ENCODE measurements at regions not wholly inside any gene's neighbourhood (a gene's known extent, or its start where the extent isn't known, plus 50 kb on each side); places are given as distances from the start of the nearest gene placed in this dataset.
"Not testable (repeated sequence)": the region's sequence is repeated elsewhere in the genome, so short reads cannot be mapped to it uniquely, and the experiment has no call there.

- no peak overlapping the region for H3K27ac Mint-ChIP-seq
- no peaks in the 10 kb centered on the region for H3K9me3 Mint-ChIP-seq
These were observed 84.7 kb downstream of the RBBP6 start for GRCh38 chr16:24624102-24624501.

DNA sequence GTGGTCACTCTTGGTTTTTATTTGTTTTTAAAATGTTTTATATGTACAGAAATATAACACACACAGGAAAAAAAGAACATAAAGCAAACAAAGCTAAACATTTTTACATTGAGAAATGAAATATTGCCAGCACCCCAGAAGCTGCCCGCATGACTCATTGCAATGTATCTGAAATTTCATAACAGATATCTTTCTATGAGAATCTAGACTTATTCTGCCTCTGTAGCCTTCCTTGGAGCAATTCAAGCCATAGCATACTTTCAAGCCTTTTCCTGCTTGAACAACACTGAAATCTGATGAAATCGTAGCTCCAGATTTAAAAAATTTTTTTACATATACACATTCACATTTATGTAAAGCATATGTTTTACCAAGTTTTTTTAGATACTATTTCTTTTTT, 86.9 kb downstream of the RBBP6 start:
- no peaks in the 10 kb centered on the region for H3K4me1 Mint-ChIP-seq
- no peak for ATAC-seq
- H3K36me3 Mint-ChIP-seq: no peaks in the 10 kb centered on the region
- DNase-seq (ENCODE audit: low spot score in 2 of 2): no peak
- H3K4me3 Mint-ChIP-seq: no peak overlapping the region
- no peak overlapping the region for H3K27ac Mint-ChIP-seq
- H3K9me3 Mint-ChIP-seq: peaks cover 2% of the 10 kb centered on the region

More at GRCh38 chr16:24624102-24624501, 84.7 kb downstream of the RBBP6 start:
- Mint-ChIP-seq H3K36me3 (no peaks in the 10 kb centered on the region), H3K4me1 (no peaks in the 10 kb centered on the region), H3K4me3 (no peak overlapping the region)
- DNase-seq (ENCODE audit: low spot score in 2 of 2) (no peak), ATAC-seq (no peak)

DNA sequence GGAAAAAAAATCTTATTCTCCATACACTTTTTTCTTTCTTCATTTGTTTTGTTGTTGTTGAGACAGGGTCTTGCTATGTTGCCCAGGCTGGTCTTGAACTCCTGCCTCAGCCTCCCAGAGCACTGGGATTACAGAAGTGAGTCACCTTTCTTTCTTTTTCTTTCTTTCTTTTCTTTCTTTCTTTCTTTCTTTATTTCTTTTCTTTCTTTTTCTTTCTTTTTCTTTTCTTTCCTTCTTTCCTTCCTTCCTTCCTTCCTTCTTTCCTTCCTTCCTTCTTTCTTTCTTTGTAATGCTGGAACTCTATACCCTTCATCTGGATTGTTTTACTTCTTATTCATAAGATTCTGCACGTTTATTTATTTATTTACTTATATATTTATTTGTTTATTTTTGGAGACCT, 94.5 kb upstream of the TNRC6A start:
- DNase-seq (ENCODE audit: low spot score in 2 of 2): no peak
- Mint-ChIP-seq H3K27ac (no peak overlapping the region), H3K4me3 (no peak overlapping the region), H3K36me3 (no peaks in the 10 kb centered on the region), H3K4me1 (no peaks in the 10 kb centered on the region), H3K9me3 (peaks cover 2% of the 10 kb centered on the region)
- no peak for ATAC-seq

DNA sequence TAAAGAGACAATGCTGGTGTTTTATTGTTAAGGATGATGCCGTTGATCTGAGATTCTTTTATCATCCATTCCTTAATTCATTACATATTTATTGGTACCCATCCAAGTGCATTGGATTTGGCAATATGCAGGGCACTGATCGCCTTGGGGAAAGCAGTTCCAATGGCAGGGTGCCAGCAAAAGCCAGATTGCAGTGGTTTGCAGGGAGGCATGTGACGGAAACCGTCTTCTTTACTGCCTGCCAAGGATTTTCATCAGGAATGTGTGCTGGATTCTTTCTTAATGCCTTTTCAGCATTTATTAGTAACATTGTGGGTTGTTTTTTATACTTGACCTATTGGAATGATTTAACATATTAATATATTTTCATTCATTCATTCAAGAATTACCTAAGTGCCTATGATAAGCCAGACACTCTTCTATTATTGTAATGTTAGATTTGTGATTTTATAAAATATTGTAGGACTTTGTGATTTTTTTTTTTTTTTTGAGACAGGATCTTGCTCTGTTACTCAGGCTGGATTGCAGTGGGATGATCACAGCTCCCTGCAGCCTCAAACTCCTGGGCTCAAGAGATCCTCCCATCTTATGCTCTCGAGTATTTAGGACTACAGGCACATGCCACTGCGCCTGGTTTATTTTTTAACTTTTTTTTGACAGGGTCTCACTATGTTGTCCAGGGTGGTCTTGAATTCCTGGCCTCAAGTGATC, 93.4 kb upstream of the TNRC6A start:
- Mint-ChIP-seq H3K36me3 (no peaks in the 10 kb centered on the region), H3K9me3 (no peaks in the 10 kb centered on the region), H3K27ac (no peak overlapping the region), H3K4me1 (no peaks in the 10 kb centered on the region), H3K4me3 (no peak overlapping the region)
- DNase-seq (ENCODE audit: low spot score in 2 of 2): no peak
- no peak for ATAC-seq

GRCh38 chr16:24639769-24640168, 89.7 kb upstream of the TNRC6A start:
- H3K9me3 Mint-ChIP-seq: no peaks in the 10 kb centered on the region
- H3K4me1 Mint-ChIP-seq: no peaks in the 10 kb centered on the region
- H3K27ac Mint-ChIP-seq: no peak overlapping the region
- DNase-seq (ENCODE audit: low spot score in 2 of 2) (no peak), ATAC-seq (no peak)
- no peak overlapping the region for H3K4me3 Mint-ChIP-seq
- H3K36me3 Mint-ChIP-seq: no peaks in the 10 kb centered on the region

DNA sequence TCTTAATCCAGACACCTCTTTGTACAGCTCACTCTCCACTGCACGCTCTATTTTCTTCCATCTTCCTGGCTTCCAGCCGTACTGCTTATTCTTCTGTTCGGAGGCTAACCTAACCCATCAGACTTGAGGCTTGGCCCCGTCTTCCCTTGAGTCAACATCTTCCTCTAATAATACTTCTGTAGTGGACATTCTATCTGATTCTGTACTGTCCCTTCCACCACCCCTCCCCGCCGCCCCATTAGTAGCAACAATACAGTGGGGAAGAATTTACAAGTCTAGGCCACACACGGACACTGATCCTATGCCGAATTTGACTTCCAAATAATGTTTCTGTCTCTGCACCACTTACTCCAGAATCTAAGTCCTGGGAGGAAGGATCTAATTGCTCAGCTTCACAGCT, 86.0 kb upstream of the TNRC6A start:
- ATAC-seq: no peak
- no peaks in the 10 kb centered on the region for H3K4me1 Mint-ChIP-seq
- no peak for DNase-seq (ENCODE audit: low spot score in 2 of 2)
- no peaks in the 10 kb centered on the region for H3K9me3 Mint-ChIP-seq
- no peaks in the 10 kb centered on the region for H3K36me3 Mint-ChIP-seq
- H3K27ac Mint-ChIP-seq: no peak overlapping the region
- H3K4me3 Mint-ChIP-seq: no peak overlapping the region

GRCh38 chr16:24645739-24646645, 83.5 kb upstream of the TNRC6A start:
- Mint-ChIP-seq H3K4me3 (no peak overlapping the region), H3K9me3 (no peaks in the 10 kb centered on the region), H3K27ac (no peak overlapping the region), H3K36me3 (no peaks in the 10 kb centered on the region), H3K4me1 (no peaks in the 10 kb centered on the region)
- no peak for DNase-seq (ENCODE audit: low spot score in 2 of 2)
- no peak for ATAC-seq

- H3K4me3 Mint-ChIP-seq: no peak overlapping the region
- no peak for ATAC-seq
- H3K4me1 Mint-ChIP-seq: no peaks in the 10 kb centered on the region
- DNase-seq (ENCODE audit: low spot score in 2 of 2): no peak
- H3K27ac Mint-ChIP-seq: no peak overlapping the region
- no peaks in the 10 kb centered on the region for H3K9me3 Mint-ChIP-seq
- no peaks in the 10 kb centered on the region for H3K36me3 Mint-ChIP-seq
These were observed 82.8 kb upstream of the TNRC6A start for GRCh38 chr16:24646646-24646995.

DNA sequence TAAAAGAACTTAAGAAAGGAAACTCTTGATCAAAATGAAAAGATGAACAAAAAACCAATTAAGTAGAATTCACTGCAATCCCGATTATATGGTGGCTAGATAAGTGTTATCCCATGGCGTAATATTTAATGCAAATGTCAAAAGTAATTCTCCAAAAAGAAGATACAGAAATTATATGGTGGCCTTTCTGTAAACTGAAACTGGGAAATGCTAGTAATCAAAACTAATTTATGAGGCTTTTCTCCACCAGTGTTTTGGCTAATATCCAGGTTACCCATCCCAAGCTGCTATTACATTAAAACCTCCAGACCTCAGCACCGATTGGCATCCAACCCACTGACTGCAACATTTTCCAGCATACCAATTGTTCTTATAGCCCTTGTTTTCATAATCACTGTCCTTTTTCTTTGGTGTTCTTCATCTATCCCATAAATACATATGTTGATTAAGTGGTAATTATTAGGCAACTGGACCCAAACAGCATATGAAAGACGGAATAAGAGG, 77.2 kb upstream of the TNRC6A start:
- no peak for ATAC-seq
- Mint-ChIP-seq H3K36me3 (no peaks in the 10 kb centered on the region), H3K9me3 (no peaks in the 10 kb centered on the region), H3K27ac (no peak overlapping the region), H3K4me1 (no peaks in the 10 kb centered on the region), H3K4me3 (no peak overlapping the region)
- DNase-seq (ENCODE audit: low spot score in 2 of 2): no peak

- no peak for ATAC-seq
These were observed 76.6 kb upstream of the TNRC6A start for GRCh38 chr16:24652803-24653202.

DNA sequence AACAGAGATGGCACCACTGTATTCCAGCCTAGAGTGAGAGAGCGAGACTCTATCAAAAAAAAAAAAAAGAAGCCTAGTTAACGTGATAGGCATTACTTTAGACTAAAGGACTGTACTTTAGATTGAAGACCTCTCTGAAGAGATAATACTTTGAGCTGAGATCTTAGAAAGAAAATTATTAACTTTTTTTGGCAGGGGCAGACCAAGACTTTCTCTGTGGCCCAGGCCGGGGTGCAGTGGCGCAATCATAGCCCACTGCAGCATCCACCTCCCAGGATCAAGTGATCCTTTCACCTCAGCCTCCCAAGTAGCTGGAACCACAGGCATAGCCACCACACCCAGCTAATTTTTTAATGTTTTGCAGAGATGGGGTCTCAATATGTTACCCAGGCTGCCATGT, 75.7 kb upstream of the TNRC6A start:
- no peaks in the 10 kb centered on the region for H3K4me1 Mint-ChIP-seq
- no peak for ATAC-seq
- no peaks in the 10 kb centered on the region for H3K36me3 Mint-ChIP-seq
- no peak overlapping the region for H3K27ac Mint-ChIP-seq
- no peaks in the 10 kb centered on the region for H3K9me3 Mint-ChIP-seq
- H3K4me3 Mint-ChIP-seq: no peak overlapping the region
- DNase-seq (ENCODE audit: low spot score in 2 of 2): no peak

More at GRCh38 chr16:24652803-24653202, 76.6 kb upstream of the TNRC6A start:
- no peaks in the 10 kb centered on the region for H3K9me3 Mint-ChIP-seq
- H3K4me3 Mint-ChIP-seq: no peak overlapping the region
- no peak for DNase-seq (ENCODE audit: low spot score in 2 of 2)
- H3K4me1 Mint-ChIP-seq: no peaks in the 10 kb centered on the region
- no peaks in the 10 kb centered on the region for H3K36me3 Mint-ChIP-seq
- no peak overlapping the region for H3K27ac Mint-ChIP-seq

DNA sequence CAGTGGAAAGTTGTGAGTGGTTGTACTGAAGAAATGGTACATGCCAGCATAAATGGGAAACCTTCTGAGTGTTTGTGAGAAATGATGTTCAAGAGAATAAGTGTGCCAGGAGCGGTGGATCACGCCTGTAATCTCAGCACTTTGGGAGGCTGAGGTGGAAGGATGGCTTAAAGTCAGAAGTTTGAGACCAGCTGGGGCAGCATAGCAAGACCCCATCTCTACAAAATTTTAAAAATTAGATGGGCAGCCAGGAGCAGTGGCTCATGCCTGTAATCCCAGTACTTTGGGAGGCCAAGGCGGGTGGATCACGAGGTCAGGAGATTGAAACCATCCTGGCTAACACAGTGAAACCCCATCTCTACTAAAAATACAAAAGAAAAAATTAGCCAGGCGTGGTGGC, 63.5 kb upstream of the TNRC6A start:
- not testable (repeated sequence) for DNase-seq (ENCODE audit: low spot score in 2 of 2); H3K9me3 Mint-ChIP-seq; H3K36me3 Mint-ChIP-seq; H3K4me3 Mint-ChIP-seq; ATAC-seq; H3K27ac Mint-ChIP-seq
- peaks cover 59% of the 10 kb centered on the region for H3K4me1 Mint-ChIP-seq

DNA sequence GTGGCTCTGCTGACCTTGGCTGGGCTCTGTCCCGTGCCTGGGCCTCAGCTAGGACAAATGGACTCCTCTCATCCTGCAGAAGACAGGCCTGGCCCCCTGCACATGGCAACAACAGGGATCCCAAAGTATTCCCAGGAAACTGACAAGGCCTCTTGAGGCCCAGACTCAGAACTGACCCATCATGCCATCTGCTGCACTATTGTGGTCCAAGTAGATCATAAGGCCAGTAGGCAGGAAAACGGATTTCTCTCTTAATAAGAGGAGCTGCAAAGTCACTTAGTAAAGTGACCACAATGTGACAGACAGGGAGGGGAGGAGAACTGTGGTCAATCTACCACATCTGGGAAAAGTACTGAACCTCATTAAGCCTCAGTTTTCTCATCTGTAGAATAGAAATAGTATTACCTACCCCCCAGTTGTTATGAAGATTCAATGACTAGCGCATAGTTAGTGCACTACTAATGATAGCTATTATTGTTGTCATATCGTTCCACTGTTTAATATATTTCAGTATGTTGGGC, 62.1 kb upstream of the TNRC6A start:
- no peak overlapping the region for H3K4me3 Mint-ChIP-seq

GRCh38 chr16:24668481-24669061, 60.9 kb upstream of the TNRC6A start:
- Mint-ChIP-seq H3K4me3 (peak overlapping the region; percentile 23), H3K27ac (peak overlapping the region; percentile 80), H3K4me1 (peaks cover 51% of the 10 kb centered on the region), H3K36me3 (no peaks in the 10 kb centered on the region), H3K9me3 (no peaks in the 10 kb centered on the region)
- DNase-seq (ENCODE audit: low spot score in 2 of 2): peak in 1 of 2 donors; percentile 75
- ATAC-seq: peak; percentile 79

More for the DNA sequence above, 62.1 kb upstream of the TNRC6A start:
- Mint-ChIP-seq H3K4me1 (peaks cover 63% of the 10 kb centered on the region), H3K27ac (peak overlapping the region; percentile 80), H3K36me3 (no peaks in the 10 kb centered on the region), H3K9me3 (no peaks in the 10 kb centered on the region)
- DNase-seq (ENCODE audit: low spot score in 2 of 2): no peak
- no peak for ATAC-seq

- DNase-seq (ENCODE audit: low spot score in 2 of 2): no peak
- peaks cover 43% of the 10 kb centered on the region for H3K4me1 Mint-ChIP-seq
- H3K4me3 Mint-ChIP-seq: no peak overlapping the region
- H3K27ac Mint-ChIP-seq: peak overlapping the region; percentile 73
- H3K36me3 Mint-ChIP-seq: no peaks in the 10 kb centered on the region
- ATAC-seq: no peak
- H3K9me3 Mint-ChIP-seq: no peaks in the 10 kb centered on the region
These were observed 58.6 kb upstream of the TNRC6A start for GRCh38 chr16:24670623-24671454.
